Keratinocyte (primary cell): ENCODE measurements at regions not wholly inside any gene's neighbourhood (a gene's known extent, or its start where the extent isn't known, plus 50 kb on each side); places are given as distances from the start of the nearest gene placed in this dataset.

ENCODE experiments used
- DNase-seq: peaks from one replicate; pipeline ENCODE4 v3.0.0-alpha.2; 2011; ENCODE audit warnings: low read depth, missing footprints, low spot score
- FAIRE-seq: peaks from 2 replicates; lab custom pipeline; 2011; peaks lifted over from hg19 to GRCh38; lab: Jason Lieb, UNC
- H2AFZ ChIP-seq: 2 replicates; pipeline ENCODE4 v1.6.0; 2012; ENCODE audit warnings: low read length, control low read depth, inconsistent platforms; ENCODE audit not compliant: control insufficient read depth
- H3K27ac ChIP-seq: 2 replicates; pipeline ENCODE4 v1.5.1; 2011; ENCODE audit warnings: low read length; ENCODE audit not compliant: control insufficient read depth, insufficient read depth
- H3K27me3 ChIP-seq: 3 replicates; pipeline ENCODE4 v1.6.0; 2011; ENCODE audit warnings: low read length; ENCODE audit not compliant: control insufficient read depth, insufficient read depth; ENCODE audit errors: extremely low read depth
- H3K36me3 ChIP-seq, 2 experiments: 2 replicates in 1 of 2; 3 replicates in 1 of 2; pipeline ENCODE4 v1.5.1; 2011; ENCODE audit warnings: low read length in 2 of 2, mild to moderate bottlenecking in 1 of 2; ENCODE audit not compliant: control insufficient read depth in 2 of 2, insufficient read depth in 2 of 2; ENCODE audit errors: extremely low read depth in 1 of 2
- H3K4me1 ChIP-seq: 3 replicates; pipeline ENCODE4 v1.5.1; 2011; ENCODE audit warnings: low read length; ENCODE audit not compliant: control insufficient read depth, insufficient read depth; ENCODE audit errors: extremely low read depth
- H3K4me2 ChIP-seq: 3 replicates; pipeline ENCODE4 v1.6.0; 2011; ENCODE audit warnings: low read depth, low read length; ENCODE audit not compliant: control insufficient read depth, insufficient read depth; ENCODE audit errors: extremely low read depth
- H3K4me3 ChIP-seq, 3 experiments: fragments of 200-600 bp in 1 of 3; sonication (generic) in 1 of 3; 2 replicates in 2 of 3; 3 replicates in 1 of 3; pipeline ENCODE4 v1.5.1; 2011 to 2016; ENCODE audit warnings: low read length in 3 of 3, mild to moderate bottlenecking in 3 of 3, control low read depth in 2 of 3, inconsistent platforms in 1 of 3, low read depth in 1 of 3, mixed read lengths in 1 of 3, mixed run types in 1 of 3, moderate library complexity in 1 of 3; ENCODE audit not compliant: control insufficient read depth in 2 of 3, insufficient read depth in 2 of 3; ENCODE audit errors: extremely low read depth in 1 of 3
- H3K79me2 ChIP-seq: 2 replicates; pipeline ENCODE4 v1.6.0; 2012; ENCODE audit warnings: low read length; ENCODE audit not compliant: control insufficient read depth, insufficient read depth
- H3K9ac ChIP-seq: 3 replicates; pipeline ENCODE4 v1.6.0; 2011; ENCODE audit warnings: low read length; ENCODE audit not compliant: control insufficient read depth, insufficient read depth; ENCODE audit errors: extremely low read depth
- H3K9me1 ChIP-seq: 3 replicates; pipeline ENCODE4 v1.6.0; 2011; ENCODE audit warnings: low read length; ENCODE audit not compliant: control insufficient read depth, insufficient read depth; ENCODE audit errors: extremely low read depth
- H3K9me3 ChIP-seq: 2 replicates; pipeline ENCODE4 v1.5.1; 2012; ENCODE audit warnings: low read depth, low read length; ENCODE audit not compliant: control insufficient read depth
- H4K20me1 ChIP-seq: 3 replicates; pipeline ENCODE4 v1.6.0; 2011; ENCODE audit warnings: low read length; ENCODE audit not compliant: control insufficient read depth, insufficient read depth; ENCODE audit errors: extremely low read depth
- EZH2 ChIP-seq: IDR thresholded peaks from one replicate; pipeline ENCODE4 v1.6.1; 2012; ENCODE audit warnings: inconsistent platforms, mild to moderate bottlenecking, low read length, moderate library complexity
- dilution Hi-C: fragments of 300-500 bp; cut with MboI; formaldehyde crosslinking; loops from one replicate; pipeline ENCODE4 v1.7.0; 2020; ENCODE audit warnings: low sequenced_read_pairs; ENCODE audit not compliant: extremely low pct_ligation_motif_present
- TF ChIP-seq, protein P1 (sequence below), 3 experiments: IDR thresholded peaks in 1 of 3; conservative IDR thresholded peaks in 1 of 3; optimal IDR thresholded peaks in 1 of 3; 2 replicates in 2 of 3; 3 replicates in 1 of 3; pipeline versions ENCODE3 to v1.5.1; 2011; ENCODE audit warnings: low read length in 3 of 3, mild to moderate bottlenecking in 3 of 3, moderate library complexity in 2 of 3, control low read depth in 1 of 3, inconsistent platforms in 1 of 3; ENCODE audit not compliant: insufficient read depth in 2 of 3; ENCODE audit errors: extremely low read depth in 1 of 3

DNA sequence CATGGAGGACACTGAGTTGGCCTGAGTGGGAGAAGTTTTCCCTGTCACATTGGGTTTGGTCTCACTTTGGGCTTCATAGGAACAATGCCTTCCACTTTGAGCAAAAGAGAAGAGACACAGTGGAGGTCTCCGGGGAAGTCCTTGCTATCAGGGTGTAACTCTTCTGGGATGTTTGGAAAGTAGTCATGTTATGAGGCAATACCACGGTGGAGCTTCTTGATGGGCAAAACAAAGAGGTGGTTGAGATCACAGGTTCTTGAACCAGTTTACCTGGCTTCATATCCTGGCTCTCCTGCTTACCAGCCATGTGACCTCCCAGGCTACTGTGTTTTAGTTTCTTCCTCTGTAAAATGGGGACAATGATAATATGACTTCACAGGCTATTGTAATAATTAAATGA, 478.6 kb downstream of the SLC4A3 start:
- H3K36me3 ChIP-seq, result no peaks in the 10 kb centered on the region
- no peaks in the 10 kb centered on the region for H3K9me3 ChIP-seq
- H3K79me2 ChIP-seq, result no peaks in the 10 kb centered on the region
- no peak overlapping the region for H3K27ac ChIP-seq
- H3K27me3 ChIP-seq, result no peaks in the 10 kb centered on the region
- H3K4me2 ChIP-seq, result no peak overlapping the region
- H3K4me1 ChIP-seq, result no peaks in the 10 kb centered on the region
- no peak overlapping the region for H2AFZ ChIP-seq
- no peak overlapping the region for H3K9ac ChIP-seq
- no peak for TF ChIP-seq EZH2
- TF ChIP-seq, protein P1, sequence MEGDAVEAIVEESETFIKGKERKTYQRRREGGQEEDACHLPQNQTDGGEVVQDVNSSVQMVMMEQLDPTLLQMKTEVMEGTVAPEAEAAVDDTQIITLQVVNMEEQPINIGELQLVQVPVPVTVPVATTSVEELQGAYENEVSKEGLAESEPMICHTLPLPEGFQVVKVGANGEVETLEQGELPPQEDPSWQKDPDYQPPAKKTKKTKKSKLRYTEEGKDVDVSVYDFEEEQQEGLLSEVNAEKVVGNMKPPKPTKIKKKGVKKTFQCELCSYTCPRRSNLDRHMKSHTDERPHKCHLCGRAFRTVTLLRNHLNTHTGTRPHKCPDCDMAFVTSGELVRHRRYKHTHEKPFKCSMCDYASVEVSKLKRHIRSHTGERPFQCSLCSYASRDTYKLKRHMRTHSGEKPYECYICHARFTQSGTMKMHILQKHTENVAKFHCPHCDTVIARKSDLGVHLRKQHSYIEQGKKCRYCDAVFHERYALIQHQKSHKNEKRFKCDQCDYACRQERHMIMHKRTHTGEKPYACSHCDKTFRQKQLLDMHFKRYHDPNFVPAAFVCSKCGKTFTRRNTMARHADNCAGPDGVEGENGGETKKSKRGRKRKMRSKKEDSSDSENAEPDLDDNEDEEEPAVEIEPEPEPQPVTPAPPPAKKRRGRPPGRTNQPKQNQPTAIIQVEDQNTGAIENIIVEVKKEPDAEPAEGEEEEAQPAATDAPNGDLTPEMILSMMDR (optimal IDR thresholded peaks at IDR 0.05 in 1 of 3, IDR thresholded peaks at IDR 0.05 in 1 of 3, conservative IDR thresholded peaks at IDR 0.05 in 1 of 3; ENCODE audit: extremely low read depth in 1 of 3, insufficient read depth in 2 of 3, low read length in 3 of 3), result no peak
- no peaks in the 10 kb centered on the region for H4K20me1 ChIP-seq
- H3K9me1 ChIP-seq, result no peaks in the 10 kb centered on the region
- DNase-seq (no peak), FAIRE-seq (no peak)
- dilution Hi-C loops, result no loop called here
- H3K4me3 ChIP-seq, result no peak overlapping the region

DNA sequence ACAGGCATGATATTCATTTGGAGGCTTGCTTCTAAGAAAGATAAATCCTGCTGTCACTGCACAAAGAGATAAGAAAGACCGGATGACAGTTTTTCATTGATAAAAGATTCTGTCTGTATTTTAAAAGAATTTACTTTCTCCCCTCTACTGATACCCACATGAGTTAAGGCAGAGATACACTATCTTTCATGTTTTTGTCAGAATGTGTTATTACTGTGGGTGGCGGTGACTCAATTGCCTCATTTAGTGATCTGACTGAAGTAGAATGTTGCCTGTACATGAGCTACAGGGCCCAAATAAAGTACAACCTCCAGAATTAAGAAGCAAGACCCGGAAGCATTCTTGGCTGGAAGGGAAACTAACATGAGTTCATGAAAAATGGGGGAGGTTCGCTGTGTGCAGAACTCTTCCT, 480.0 kb downstream of the SLC4A3 start:
- TF ChIP-seq EZH2, result no peak
- TF ChIP-seq, protein P1 (optimal IDR thresholded peaks at IDR 0.05 in 1 of 3, IDR thresholded peaks at IDR 0.05 in 1 of 3, conservative IDR thresholded peaks at IDR 0.05 in 1 of 3; ENCODE audit: extremely low read depth in 1 of 3, insufficient read depth in 2 of 3, low read length in 3 of 3), result no peak
- no peaks in the 10 kb centered on the region for H3K9me1 ChIP-seq
- H3K27ac ChIP-seq, result no peak overlapping the region
- no peak overlapping the region for H2AFZ ChIP-seq
- no peaks in the 10 kb centered on the region for H3K79me2 ChIP-seq
- no peak overlapping the region for H3K4me2 ChIP-seq
- no peaks in the 10 kb centered on the region for H3K9me3 ChIP-seq
- DNase-seq (no peak), FAIRE-seq (no peak)
- no peaks in the 10 kb centered on the region for H3K36me3 ChIP-seq
- no peaks in the 10 kb centered on the region for H4K20me1 ChIP-seq
- H3K27me3 ChIP-seq, result no peaks in the 10 kb centered on the region
- H3K4me3 ChIP-seq, result no peak overlapping the region
- no peak overlapping the region for H3K9ac ChIP-seq
- H3K4me1 ChIP-seq, result no peaks in the 10 kb centered on the region
- dilution Hi-C loops, result no loop called here
